ENCODE measurements at regions not wholly inside any gene's neighbourhood (a gene's known extent, or its start where the extent isn't known, plus 50 kb on each side); places are given as distances from the start of the nearest gene placed in this dataset.

- Histone ChIP-seq H3K4me2 (ENCODE audit: low read length) (no peak overlapping the region), H4K20me1 (ENCODE audit: insufficient read depth, low read length) (no peaks in the 10 kb centered on the region), H2AFZ (ENCODE audit: low read length) (no peak overlapping the region), H3K27ac (ENCODE audit: low read depth, low read length, poor library complexity, severe bottlenecking) (no peak overlapping the region), H3K4me1 (ENCODE audit: insufficient read depth, low read length, poor library complexity, severe bottlenecking) (no peaks in the 10 kb centered on the region), H3K9me3 (ENCODE audit: low read length) (no peaks in the 10 kb centered on the region), H3K36me3 (ENCODE audit: insufficient read depth, low read length) (no peaks in the 10 kb centered on the region), H3K4me3 (ENCODE audit: low read depth, low read length, poor library complexity, severe bottlenecking) (no peak overlapping the region), H3K79me2 (ENCODE audit: insufficient read depth, low read depth, low read length) (no peaks in the 10 kb centered on the region), H3K9me2 (ENCODE audit: insufficient read depth, low read length) (no peaks in the 10 kb centered on the region)
- no peak for DNase-seq (ENCODE audit: low spot score)
- POLR2A ChIA-PET: no interaction called here
- no peak for TF ChIP-seq EZH2phosphoT487 (IDR thresholded peaks at IDR 0.05; ENCODE audit: borderline replicate concordance, low read depth, low read length)
- TF ChIP-seq CTCF (conservative IDR thresholded peaks at IDR 0.05; ENCODE audit: low read length): no peak
- intact Hi-C loops (cut with micrococcal nuclease; ENCODE audit: unreplicated experiment): no loop called here
- no TSS peak for BruUV-seq (replicated peaks)
- CTCF ChIA-PET (ENCODE audit: unreplicated experiment): no interaction called here
Measured at GRCh38 chr21:35417762-35418161, 368.7 kb upstream of the RUNX1 start.

GRCh38 chr21:35416866-35417489 is 367.9 kb upstream of the RUNX1 start:
- DNase-seq (ENCODE audit: low spot score): no peak
- H3K9me2 ChIP-seq (ENCODE audit: insufficient read depth, low read length): no peaks in the 10 kb centered on the region
- intact Hi-C loops (cut with micrococcal nuclease; ENCODE audit: unreplicated experiment): no loop called here
- no peaks in the 10 kb centered on the region for H4K20me1 ChIP-seq (ENCODE audit: insufficient read depth, low read length)
- no peaks in the 10 kb centered on the region for H3K9me3 ChIP-seq (ENCODE audit: low read length)
- no peak overlapping the region for H3K27ac ChIP-seq (ENCODE audit: low read depth, low read length, poor library complexity, severe bottlenecking)
- H3K79me2 ChIP-seq (ENCODE audit: insufficient read depth, low read depth, low read length): no peaks in the 10 kb centered on the region
- H3K4me3 ChIP-seq (ENCODE audit: low read depth, low read length, poor library complexity, severe bottlenecking): no peak overlapping the region
- BruUV-seq (replicated peaks): no TSS peak
- TF ChIP-seq CTCF (conservative IDR thresholded peaks at IDR 0.05; ENCODE audit: low read length) (no peak), EZH2phosphoT487 (IDR thresholded peaks at IDR 0.05; ENCODE audit: borderline replicate concordance, low read depth, low read length) (no peak)
- CTCF ChIA-PET (ENCODE audit: unreplicated experiment): no interaction called here
- H3K36me3 ChIP-seq (ENCODE audit: insufficient read depth, low read length): no peaks in the 10 kb centered on the region
- H3K4me2 ChIP-seq (ENCODE audit: low read length): no peak overlapping the region
- no peaks in the 10 kb centered on the region for H3K4me1 ChIP-seq (ENCODE audit: insufficient read depth, low read length, poor library complexity, severe bottlenecking)
- H2AFZ ChIP-seq (ENCODE audit: low read length): no peak overlapping the region
- POLR2A ChIA-PET: no interaction called here

- DNase-seq (ENCODE audit: low spot score): no peak
- BruUV-seq (replicated peaks): no TSS peak
- no peak overlapping the region for H2AFZ ChIP-seq (ENCODE audit: low read length)
- H3K4me1 ChIP-seq (ENCODE audit: insufficient read depth, low read length, poor library complexity, severe bottlenecking): no peaks in the 10 kb centered on the region
- H3K36me3 ChIP-seq (ENCODE audit: insufficient read depth, low read length): no peaks in the 10 kb centered on the region
- no peaks in the 10 kb centered on the region for H3K9me2 ChIP-seq (ENCODE audit: insufficient read depth, low read length)
- CTCF ChIA-PET (ENCODE audit: unreplicated experiment): no interaction called here
- H3K4me2 ChIP-seq (ENCODE audit: low read length): no peak overlapping the region
- no peaks in the 10 kb centered on the region for H4K20me1 ChIP-seq (ENCODE audit: insufficient read depth, low read length)
- H3K79me2 ChIP-seq (ENCODE audit: insufficient read depth, low read depth, low read length): no peaks in the 10 kb centered on the region
- TF ChIP-seq EZH2phosphoT487 (IDR thresholded peaks at IDR 0.05; ENCODE audit: borderline replicate concordance, low read depth, low read length) (no peak), CTCF (conservative IDR thresholded peaks at IDR 0.05; ENCODE audit: low read length) (no peak)
- intact Hi-C loops (cut with micrococcal nuclease; ENCODE audit: unreplicated experiment): no loop called here
- no peak overlapping the region for H3K27ac ChIP-seq (ENCODE audit: low read depth, low read length, poor library complexity, severe bottlenecking)
- H3K4me3 ChIP-seq (ENCODE audit: low read depth, low read length, poor library complexity, severe bottlenecking): no peak overlapping the region
- POLR2A ChIA-PET: no interaction called here
- H3K9me3 ChIP-seq (ENCODE audit: low read length): no peaks in the 10 kb centered on the region
Measured at GRCh38 chr21:35414507-35415139, 365.5 kb upstream of the RUNX1 start.

Data from OCI-LY7 (cell line).